CD4-positive, alpha-beta T cell treated with Interleukin-12 subunit alpha and Interleukin-12 subunit beta, for 1 hour (primary cell): ENCODE measurements at regions not wholly inside any gene's neighbourhood (a gene's known extent, or its start where the extent isn't known, plus 50 kb on each side); places are given as distances from the start of the nearest gene placed in this dataset.
"Not testable (repeated sequence)": the region's sequence is repeated elsewhere in the genome, so short reads cannot be mapped to it uniquely, and the experiment has no call there.

Source experiments
- DNase-seq: peaks from one replicate; pipeline ENCODE4 v3.0.0-alpha.2; 2020

DNA sequence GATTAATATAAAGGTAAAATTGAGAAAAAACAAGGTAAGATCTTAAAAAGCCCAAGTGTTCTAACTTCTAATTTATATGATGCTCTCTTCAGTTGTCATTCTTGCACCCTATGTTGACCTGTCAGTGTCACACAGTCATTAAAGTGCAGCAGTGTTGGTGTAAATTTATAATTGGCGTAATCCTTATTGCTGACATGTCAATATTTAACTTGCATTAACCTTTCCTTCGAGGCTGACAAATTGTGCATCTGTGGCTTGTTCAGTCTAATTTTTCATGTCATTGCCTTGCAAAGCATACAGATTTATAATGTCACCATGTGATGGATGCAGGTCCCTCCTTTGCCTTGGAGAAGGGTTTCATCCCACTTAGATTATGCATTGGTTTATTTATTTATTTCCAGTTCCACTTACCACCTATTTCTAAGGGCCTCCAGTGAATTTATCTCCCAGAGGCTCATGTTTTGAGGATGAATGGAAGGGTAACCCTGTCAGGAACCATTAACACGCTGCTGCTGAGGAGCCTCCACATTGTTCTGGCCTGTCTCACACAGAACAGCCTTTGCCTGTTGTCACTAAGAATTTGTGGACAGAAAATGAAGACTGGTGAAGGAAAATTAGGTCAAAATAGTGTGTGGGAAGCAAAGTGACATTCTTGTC lies 1098.5 kb upstream of the LCORL start:
- DNase-seq, result no peak

DNA sequence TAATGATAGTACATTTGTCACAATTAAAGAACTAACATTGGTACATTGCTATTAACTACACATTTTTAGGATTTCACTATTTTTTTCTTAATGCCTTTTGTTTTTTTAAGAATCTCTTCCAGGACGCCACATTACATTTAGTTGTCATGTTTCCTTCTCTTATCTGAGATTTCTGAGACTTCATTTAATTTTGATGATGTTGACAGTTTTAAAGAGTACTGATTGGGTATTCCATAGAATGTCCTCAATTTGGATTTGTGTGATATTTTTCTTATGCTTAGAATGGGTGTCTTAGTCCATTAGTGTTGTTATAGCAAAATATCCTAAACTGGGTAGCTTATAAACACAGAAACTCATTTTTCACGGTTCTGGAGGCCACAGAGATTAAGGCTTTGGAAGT lies 1095.5 kb upstream of the LCORL start:
- no peak for DNase-seq

DNA sequence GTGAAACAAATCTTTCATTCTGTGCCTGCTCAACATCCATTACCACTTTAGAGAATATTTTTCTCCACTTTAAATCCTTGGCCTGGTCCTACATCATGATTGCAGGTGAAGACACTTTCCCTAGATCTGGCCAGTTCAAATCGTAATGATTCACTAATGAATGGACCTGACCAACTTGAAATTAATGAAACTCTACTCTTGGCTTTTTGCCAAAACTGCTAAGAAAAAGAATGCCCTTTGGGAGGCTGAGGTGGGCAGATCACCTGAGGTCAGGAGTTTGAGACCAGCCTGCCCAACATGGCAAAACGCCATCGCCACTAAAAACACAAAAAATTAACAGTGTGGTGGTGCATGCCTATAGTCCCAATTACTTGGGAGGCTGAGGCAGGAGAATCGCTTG lies 1082.6 kb upstream of the LCORL start:
- DNase-seq, result no peak

DNA sequence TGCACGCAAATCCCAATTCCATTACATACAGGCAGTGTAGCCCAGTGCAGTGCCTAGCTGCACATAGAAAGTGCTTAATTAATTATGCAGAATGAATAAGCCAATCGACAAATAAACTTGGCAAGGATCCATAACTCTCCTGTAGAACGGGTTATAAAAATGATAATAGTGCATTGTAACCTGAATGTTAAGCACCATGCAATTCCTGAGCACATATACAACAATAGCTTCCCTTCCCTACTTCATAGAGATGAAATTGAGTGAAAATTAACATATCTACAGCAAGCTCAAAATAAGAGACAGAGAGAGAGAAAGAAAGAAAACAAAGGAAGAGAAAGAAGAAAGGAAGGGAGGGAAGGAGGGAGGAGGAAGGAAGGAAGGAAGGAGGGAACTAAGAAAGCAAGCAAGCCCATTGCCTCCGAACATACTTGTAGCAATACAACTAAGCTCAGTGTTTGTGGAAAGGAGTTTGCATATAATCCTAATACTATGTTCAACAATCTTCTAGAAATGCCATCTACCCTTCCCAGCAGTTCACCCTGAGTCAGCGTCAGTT lies 1074.0 kb upstream of the LCORL start:
- no peak for DNase-seq

DNA sequence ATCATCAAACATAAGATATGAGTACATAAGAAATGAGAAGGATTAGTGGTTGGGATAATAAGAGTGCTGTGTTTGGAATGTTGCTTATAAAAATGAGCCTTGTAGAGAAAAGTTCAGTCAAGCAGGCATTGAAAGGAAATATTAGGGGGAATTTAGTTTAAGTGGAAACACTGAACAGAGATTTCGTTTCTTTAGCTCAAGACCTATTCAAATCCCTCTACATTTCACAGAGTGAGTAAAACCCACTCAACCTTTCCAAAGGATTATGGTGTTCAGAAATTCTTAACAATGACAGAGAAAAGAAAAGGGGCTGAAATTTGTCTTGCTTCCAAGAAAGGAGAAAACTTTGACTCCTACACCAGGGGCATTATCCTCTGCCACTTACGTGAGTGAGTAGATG lies 1072.4 kb upstream of the LCORL start:
- DNase-seq, result no peak

DNA sequence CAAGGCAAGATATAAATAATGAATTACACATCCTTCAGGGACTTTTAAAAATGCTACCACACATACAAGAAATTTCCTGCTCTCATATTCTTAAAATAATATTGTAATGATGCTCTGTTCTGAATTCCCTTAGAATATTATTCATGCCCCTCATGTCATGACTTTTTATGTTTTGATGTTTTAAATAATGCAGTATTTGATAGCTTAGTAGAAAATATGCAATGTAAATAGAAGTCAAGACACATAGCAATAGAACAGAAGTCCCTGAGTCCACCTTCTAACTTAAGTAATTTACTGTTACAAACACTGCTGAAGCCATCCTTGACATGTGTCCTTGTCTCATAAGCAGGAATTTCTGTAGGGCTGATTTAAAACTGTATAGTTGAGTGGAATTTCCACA lies 1071.2 kb upstream of the LCORL start:
- no peak for DNase-seq

DNA sequence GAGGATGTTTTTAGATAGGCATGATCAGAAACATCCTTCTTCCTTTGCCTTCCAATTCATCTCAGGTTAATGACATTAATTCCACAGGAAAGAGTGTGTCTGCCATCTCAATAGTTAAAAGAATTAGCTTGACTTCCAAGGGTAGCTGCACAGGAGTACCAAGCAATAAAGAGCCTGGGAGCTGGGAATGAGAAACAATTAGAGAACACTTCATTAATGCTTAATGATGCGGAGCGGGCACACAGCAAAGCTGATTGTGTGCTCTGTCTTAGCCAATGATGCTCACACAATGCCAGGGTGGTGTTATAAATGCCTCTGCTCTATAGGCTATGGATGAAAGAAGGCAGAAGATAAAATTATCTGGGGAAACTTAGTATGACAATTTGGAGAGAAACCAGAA lies 1052.5 kb upstream of the LCORL start:
- DNase-seq, result no peak

DNA sequence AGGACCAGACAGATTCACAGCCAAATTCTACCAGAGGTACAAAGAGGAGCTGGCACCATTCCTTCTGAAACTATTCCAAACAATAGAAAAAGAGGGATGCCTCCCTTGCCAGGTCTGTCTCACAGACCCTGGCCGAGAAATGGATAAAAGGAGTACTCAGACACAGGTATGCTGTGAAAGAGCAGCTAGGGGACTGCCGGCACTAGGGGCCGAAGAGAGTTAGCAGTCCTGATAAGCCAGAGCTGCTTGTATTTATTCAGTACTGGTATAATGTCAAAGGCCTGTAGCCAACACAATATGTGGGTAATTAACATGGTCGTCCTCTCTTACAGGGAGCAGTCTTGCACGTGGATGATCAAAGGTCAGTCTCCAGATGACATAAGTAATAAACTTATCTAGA lies 1042.1 kb upstream of the LCORL start:
- no peak for DNase-seq

DNA sequence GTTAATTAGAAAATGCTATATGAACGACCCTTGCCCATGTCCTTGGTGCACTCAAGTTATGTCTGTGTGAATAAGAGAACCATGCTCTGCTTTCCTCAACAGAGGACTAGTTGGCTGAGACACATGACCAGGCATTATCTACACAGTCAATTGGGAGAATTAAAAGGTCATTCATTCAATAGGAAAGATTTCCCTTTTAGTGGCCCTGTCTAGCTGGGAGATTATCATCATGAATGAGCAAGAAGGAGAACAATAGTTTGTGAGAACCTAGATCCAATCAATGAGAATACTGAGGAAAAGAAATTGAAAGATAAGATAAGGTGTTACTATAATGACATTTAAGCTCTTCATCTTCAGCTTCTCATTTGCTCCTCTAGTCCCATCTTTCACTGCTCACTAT lies 1033.4 kb upstream of the LCORL start:
- DNase-seq, result no peak

DNA sequence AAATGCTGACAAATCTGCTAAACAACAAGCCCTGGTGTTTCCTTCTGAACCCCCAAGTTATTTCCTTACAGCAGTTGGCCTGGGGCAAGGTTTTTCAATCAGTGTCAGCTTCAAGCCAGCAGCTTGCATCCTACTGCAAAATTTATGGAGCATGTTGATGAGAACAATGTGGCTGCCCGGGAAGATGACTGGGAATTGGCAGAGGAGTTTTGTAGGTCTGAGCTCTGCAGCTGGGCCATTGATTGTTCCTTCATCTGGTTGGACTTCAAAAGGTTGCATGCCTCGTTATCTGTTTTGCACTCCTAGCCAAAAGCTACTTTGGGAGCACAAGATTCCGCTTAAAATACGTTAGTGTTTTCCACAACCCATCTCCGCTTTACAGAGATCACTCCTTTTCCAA lies 1030.3 kb upstream of the LCORL start:
- no peak for DNase-seq

DNA sequence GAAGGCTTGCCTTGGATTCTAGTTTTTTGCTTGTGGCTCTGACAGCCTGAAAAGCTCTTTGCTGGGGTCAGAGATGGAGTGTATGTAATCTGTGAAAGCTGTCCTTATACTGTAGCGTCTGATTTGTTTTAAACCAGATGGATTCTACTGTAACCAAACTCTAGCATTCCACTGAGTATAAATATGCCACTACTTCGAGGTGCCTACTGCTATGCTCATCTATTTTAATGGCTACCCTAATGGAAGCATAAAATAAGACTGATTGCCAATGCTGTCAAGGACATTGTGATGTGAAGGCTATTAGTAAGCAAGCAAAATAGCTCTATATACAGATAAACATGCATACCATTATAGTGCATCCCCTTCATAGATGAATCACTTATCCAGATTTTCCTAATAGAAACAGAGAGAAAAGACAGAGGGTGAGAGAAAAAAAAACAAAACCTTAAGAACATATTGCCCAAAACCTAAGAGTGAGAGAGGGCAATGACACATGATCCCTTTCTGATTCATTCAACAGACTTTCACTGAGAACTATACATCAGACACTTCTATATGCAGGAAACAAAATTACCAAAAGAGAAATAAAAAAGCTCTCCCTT lies 1025.8 kb upstream of the LCORL start:
- no peak for DNase-seq

DNA sequence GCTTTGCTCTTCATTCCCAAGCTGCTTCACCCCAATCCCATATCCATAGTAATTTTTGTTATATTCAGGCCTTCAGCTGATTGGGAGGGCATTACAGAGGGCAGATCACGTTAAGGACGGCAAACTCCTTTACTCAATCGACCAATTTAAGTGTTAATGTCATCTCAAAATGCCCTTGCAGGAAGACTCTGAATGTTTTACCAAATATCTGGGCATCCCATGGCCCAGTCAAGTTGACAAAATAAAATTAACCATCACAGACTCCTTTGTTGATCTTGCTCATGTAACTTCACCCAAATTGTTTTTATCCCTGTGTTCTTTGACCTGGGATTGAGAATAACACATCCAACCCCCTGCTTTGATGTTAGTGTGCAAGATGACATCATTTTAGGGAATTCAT lies 1018.3 kb upstream of the LCORL start:
- no peak for DNase-seq

DNA sequence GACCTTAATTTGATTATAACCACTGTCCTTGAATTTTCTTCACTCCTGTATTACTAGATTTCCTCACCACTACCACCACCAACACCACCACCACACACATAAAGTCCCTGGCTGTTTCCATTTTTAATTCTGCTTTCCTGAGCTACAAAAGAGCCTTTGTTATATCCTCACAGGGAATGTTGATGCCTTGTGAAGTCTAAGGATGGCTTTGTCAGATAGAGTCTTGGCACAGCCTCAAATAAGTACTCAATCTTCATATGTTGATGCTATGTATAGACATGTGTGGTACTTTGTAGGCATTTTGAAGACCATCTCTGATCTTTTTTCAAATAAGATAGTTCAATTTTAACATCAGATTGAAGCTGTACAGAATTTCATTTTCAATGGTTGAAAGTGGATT lies 1016.7 kb upstream of the LCORL start:
- DNase-seq, result no peak

DNA sequence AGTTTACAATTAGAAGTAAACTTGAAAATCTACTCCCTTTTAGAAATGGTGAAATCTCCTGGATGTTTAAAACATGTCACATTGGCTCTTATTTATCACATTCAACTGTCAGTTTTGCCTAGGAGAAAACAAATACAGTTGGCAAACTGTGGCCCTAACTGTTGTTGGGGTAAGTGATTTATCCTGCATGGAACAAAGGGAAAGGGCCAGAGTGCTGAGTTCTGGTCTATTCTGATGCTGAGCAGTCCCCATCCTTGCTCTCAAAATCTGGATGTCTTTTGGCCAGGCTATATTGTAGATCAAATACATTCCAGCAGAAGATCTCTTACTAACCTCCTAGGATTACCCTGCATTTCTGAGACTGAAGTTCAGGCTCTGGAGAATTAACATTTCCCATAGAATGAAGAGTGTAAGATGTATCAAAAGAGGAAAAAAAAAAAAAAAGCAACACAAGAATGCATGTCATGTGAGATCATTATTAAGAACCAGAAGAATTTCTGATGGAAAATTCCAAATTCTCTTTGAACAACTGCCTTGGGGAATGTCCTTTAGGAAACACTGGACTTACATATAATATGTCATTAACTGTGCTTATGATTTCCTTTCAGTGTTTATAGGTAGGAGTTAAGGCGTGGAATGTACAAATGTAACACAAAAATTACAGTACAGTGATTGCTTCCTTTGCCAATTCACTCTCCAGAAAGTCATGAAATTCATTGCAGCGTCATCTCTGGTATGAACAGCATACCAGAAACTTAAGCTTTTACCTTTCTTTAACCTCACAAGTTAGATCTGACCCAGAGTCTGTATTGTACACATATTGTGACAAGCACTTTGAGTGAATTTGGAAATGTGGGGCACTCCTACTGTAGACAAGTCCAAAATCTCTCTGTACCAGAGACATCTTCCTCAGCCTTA lies 1012.5 kb upstream of the LCORL start:
- no peak for DNase-seq

DNA sequence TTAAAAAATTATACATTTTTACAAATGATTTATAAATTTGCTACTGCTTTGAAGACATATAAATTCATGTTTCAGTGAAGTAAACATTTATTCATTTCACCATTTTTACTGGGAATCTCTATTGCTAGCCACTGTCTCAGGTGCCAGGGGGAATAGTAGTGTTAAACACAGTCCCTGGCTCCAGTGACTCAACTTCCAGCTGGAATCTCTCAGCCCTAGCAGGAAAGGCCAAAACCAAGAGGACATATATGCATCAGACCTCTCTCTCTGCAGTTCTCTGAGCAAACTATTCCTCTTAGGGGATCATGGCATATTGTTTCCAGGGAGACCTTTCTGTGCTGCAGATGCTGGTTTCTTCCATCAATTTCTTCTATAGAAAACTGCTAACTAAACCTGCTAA lies 1009.0 kb upstream of the LCORL start:
- no peak for DNase-seq

DNA sequence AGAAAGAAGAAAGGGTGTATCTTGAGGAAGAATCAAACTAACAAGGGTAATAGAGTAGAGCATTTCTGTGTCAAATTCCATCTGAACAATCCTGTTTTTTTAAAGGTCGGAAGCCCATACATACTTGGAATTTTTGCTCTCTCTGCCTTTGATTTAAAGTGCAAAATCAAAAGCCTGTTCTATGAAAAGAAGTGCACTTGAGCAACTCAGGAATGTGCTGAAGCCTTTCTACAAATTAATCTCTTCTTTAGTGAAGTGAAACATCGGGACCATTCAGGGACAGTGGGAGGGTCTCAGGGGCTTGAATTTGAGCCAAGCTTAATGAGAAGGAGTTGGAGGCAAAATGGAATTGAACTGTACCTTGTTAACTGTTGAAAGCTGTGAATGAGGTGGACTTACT lies 1008.5 kb upstream of the LCORL start:
- DNase-seq, result no peak

DNA sequence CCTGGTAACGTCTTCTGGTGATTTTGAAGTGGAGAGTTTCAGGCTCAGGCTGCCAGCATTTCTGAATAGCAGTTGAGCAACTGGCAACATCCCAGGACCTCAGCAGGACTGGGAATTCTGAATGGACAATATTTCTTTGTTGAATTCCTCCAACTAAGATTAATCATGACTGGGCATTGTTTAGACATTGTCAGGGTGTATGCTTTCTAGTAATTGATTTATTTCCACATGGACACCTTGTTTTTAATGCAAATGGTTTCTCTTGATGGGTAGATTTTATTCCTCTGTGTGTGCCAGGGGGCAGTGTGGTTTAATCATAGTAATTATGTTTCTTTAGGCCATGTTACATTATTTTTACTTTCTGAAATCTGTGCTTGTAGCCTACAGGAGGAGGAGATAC lies 1004.7 kb upstream of the LCORL start:
- no peak for DNase-seq

DNA sequence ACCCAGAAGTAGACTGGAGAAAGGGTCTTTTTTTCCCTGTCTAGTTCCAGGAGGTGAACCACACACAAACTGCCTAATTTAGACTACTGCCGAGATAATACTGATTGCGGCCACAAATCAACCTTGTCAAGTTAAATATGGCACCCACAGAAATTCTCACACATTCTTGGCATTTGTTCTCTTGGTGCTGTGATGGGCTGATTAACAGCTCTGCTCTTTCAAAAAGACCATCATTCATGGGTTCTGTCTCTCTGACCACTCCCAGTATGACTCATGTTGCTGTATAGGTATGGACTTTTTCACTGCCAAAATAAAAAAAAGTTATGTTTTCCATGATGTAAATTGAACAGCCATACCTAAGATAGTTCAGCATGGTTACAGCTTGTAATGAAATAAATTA lies 1003.5 kb upstream of the LCORL start:
- DNase-seq, result no peak

DNA sequence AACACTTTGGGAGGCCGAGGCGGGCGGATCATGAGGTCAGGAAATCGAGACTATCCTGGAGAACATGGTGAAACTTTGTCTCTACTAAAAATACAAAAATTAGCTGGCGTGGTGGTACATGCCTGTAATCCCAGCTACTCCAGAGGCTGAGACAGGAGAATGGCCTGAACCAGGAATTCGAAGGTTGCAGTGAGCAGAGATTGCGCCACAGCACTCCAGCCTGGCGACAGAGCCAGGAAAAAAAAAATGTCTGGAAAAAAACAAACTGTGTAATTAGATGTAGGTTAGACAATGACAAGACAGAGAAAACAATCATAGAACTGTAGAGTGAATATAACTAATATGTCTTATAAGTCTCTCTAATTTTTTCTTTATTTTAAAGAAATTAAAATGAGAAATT lies 1002.5 kb upstream of the LCORL start:
- DNase-seq, result no peak

DNA sequence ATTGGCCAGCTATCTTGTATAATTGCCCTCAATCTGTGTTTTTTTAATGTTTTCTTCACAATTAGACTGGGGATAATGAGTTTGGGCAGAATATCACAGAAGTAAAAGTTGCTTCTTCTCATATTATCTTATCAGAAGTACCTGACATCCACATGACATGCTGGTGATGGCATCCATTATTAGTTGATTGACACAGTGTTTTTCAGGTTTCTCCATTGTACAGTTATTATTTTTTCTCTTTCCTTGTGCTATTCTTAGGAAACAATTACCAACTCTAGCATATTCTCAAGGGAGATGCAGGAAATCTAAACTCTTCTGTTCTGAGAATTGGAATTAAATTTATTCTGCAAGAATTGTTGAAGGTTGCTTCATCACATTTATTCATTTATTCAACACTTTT lies 1000.1 kb upstream of the LCORL start:
- no peak for DNase-seq

DNA sequence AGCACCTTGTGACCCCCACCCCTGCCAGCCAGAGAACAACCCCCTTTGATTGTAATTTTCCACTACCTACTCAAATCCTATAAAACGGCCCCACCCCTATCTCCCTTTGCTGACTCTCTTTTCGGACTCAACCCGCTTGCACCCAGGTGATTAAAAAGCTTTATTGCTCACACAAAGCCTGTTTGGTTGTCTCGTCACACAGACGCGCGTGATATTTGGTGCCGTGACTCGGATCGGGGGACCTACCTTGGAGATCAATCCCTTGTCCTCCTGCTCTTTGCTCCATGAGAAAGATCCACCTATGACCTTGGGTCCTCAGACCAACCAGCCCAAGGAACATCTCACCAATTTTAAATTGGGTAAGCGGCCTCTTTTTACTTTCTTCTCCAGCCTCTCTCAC lies 995.0 kb upstream of the LCORL start:
- not testable (repeated sequence) for DNase-seq

DNA sequence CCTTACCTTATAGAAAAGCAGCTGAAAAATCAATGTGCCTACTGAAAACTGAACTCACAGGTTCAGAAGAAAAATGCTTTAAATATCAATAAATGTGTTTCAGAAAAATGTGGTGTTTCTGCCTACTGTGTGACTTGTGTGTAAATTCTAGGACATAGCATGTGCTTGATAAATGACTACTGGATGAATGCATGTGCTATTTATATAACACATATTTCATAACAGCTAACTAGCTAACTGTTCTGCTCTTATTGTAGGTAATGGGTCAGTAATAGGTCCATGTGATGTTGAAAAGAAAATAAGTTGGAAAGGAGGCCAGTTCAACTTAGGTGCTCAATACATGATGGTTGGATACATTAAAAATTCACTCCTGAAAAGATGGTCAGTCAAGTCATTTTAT lies 993.0 kb upstream of the LCORL start:
- no peak for DNase-seq

DNA sequence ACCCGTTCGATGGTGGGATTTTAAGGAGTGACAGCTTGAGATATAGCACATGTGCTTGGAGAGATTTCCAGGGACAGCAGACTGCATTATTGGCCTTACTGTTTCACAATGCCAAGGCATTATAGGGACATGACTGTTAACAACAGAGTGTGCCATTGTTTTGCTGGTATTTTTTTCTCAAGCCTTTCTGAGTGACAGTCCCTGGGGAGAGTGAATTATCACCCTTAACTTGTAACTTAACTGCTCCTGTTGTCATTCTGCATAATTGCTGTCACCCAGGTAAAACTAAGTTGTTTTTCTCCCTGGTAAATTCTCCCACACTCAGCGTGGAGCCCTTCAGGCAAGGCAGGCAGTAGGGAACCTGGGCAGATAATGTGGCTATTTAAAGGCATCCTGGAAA lies 989.2 kb upstream of the LCORL start:
- DNase-seq, result no peak

DNA sequence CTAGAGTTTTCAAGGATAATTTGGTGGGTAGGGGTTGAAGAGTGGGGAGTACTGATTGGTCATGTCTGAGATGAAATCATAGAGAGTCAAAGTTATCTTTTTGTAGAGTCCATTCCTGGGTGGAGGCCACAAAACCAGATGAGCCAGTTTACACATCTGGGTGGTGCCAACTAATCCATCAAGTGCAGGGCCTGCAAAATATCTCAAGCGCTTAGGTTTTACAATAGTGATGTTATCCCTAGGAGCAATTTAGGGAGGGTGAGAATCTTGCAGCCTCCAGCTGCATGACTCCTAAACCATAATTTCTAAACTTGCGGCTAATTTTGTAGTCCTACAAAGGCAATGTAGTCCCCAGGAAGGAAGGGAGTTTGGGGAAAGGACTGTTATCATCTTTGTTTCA lies 988.3 kb upstream of the LCORL start:
- DNase-seq, result no peak
